ENCODE measurements at regions not wholly inside any gene's neighbourhood (a gene's known extent, or its start where the extent isn't known, plus 50 kb on each side); places are given as distances from the start of the nearest gene placed in this dataset.

- Histone ChIP-seq H3K4me3 (ENCODE audit: low read depth, low read length) (no peak overlapping the region), H3K27me3 (ENCODE audit: control insufficient read depth, insufficient read depth, low read length) (peaks cover 26% of the 10 kb centered on the region), H3K27ac (ENCODE audit: low read depth, low read length) (no peak overlapping the region), H3K9me3 (ENCODE audit: control insufficient read depth, insufficient read depth, low read length) (no peaks in the 10 kb centered on the region)
- no peak for TF ChIP-seq CTCF (IDR thresholded peaks at IDR 0.05; ENCODE audit: low read depth, low read length)
- no peak for DNase-seq (ENCODE audit: low read depth, low spot score)
- ChIA-PET CTCF (interaction anchor here (1.4 kb wide), 1 partner anchor 35 kb away, joined by 4 read pairs; no protein-coding TSS in a partner anchor), POLR2A (no interaction called here)
These were observed 189.3 kb downstream of the TM9SF2 start for GRCh38 chr13:99690426-99691174.

- no peak for DNase-seq (ENCODE audit: low read depth, low spot score)
- CTCF ChIA-PET: interaction anchor here (1.4 kb wide), 1 partner anchor 34 kb away, joined by 4 read pairs; no protein-coding TSS in a partner anchor
- Histone ChIP-seq H3K27ac (ENCODE audit: low read depth, low read length) (no peak overlapping the region), H3K27me3 (ENCODE audit: control insufficient read depth, insufficient read depth, low read length) (peaks cover 26% of the 10 kb centered on the region), H3K4me3 (ENCODE audit: low read depth, low read length) (no peak overlapping the region), H3K9me3 (ENCODE audit: control insufficient read depth, insufficient read depth, low read length) (no peaks in the 10 kb centered on the region)
- POLR2A ChIA-PET: no interaction called here
- TF ChIP-seq CTCF (IDR thresholded peaks at IDR 0.05; ENCODE audit: low read depth, low read length): no peak
These were observed 188.7 kb downstream of the TM9SF2 start for GRCh38 chr13:99689955-99690354.

GRCh38 chr13:99688776-99689175, 187.5 kb downstream of the TM9SF2 start:
- Histone ChIP-seq H3K27me3 (ENCODE audit: control insufficient read depth, insufficient read depth, low read length) (peaks cover 21% of the 10 kb centered on the region), H3K27ac (ENCODE audit: low read depth, low read length) (no peak overlapping the region)
- CTCF ChIA-PET: interaction anchor here (0.6 to 1.4 kb wide), 2 partner anchors 33 to 304 kb away, joined by 3 to 4 read pairs; no protein-coding TSS in a partner anchor

GRCh38 chr13:99687723-99688397, 186.6 kb downstream of the TM9SF2 start:
- POLR2A ChIA-PET: no interaction called here
- no peak for TF ChIP-seq CTCF (IDR thresholded peaks at IDR 0.05; ENCODE audit: low read depth, low read length)
- H3K27me3 ChIP-seq (ENCODE audit: control insufficient read depth, insufficient read depth, low read length): peaks cover 16% of the 10 kb centered on the region
- DNase-seq (ENCODE audit: low read depth, low spot score): no peak
- H3K4me3 ChIP-seq (ENCODE audit: low read depth, low read length): no peak overlapping the region
- no peak overlapping the region for H3K27ac ChIP-seq (ENCODE audit: low read depth, low read length)
- CTCF ChIA-PET: interaction anchor here (0.6 kb wide), 1 partner anchor 304 kb away, joined by 3 read pairs; no protein-coding TSS in a partner anchor
- no peaks in the 10 kb centered on the region for H3K9me3 ChIP-seq (ENCODE audit: control insufficient read depth, insufficient read depth, low read length)

More at GRCh38 chr13:99688776-99689175, 187.5 kb downstream of the TM9SF2 start:
- POLR2A ChIA-PET: no interaction called here
- Histone ChIP-seq H3K9me3 (ENCODE audit: control insufficient read depth, insufficient read depth, low read length) (no peaks in the 10 kb centered on the region), H3K4me3 (ENCODE audit: low read depth, low read length) (no peak overlapping the region)
- no peak for DNase-seq (ENCODE audit: low read depth, low spot score)
- TF ChIP-seq CTCF (IDR thresholded peaks at IDR 0.05; ENCODE audit: low read depth, low read length): no peak

GRCh38 chr13:99686944-99687411, 185.7 kb downstream of the TM9SF2 start:
- Histone ChIP-seq H3K27me3 (ENCODE audit: control insufficient read depth, insufficient read depth, low read length) (peaks cover 16% of the 10 kb centered on the region), H3K4me3 (ENCODE audit: low read depth, low read length) (no peak overlapping the region)

More at GRCh38 chr13:99686944-99687411, 185.7 kb downstream of the TM9SF2 start:
- CTCF ChIA-PET: no interaction called here
- no peak for DNase-seq (ENCODE audit: low read depth, low spot score)
- POLR2A ChIA-PET: no interaction called here
- TF ChIP-seq CTCF (IDR thresholded peaks at IDR 0.05; ENCODE audit: low read depth, low read length): no peak
- no peak overlapping the region for H3K27ac ChIP-seq (ENCODE audit: low read depth, low read length)
- no peaks in the 10 kb centered on the region for H3K9me3 ChIP-seq (ENCODE audit: control insufficient read depth, insufficient read depth, low read length)
